ENCODE measurements at regions not wholly inside any gene's neighbourhood (a gene's known extent, or its start where the extent isn't known, plus 50 kb on each side); places are given as distances from the start of the nearest gene placed in this dataset.
"Not testable (repeated sequence)": the region's sequence is repeated elsewhere in the genome, so short reads cannot be mapped to it uniquely, and the experiment has no call there.

DNA sequence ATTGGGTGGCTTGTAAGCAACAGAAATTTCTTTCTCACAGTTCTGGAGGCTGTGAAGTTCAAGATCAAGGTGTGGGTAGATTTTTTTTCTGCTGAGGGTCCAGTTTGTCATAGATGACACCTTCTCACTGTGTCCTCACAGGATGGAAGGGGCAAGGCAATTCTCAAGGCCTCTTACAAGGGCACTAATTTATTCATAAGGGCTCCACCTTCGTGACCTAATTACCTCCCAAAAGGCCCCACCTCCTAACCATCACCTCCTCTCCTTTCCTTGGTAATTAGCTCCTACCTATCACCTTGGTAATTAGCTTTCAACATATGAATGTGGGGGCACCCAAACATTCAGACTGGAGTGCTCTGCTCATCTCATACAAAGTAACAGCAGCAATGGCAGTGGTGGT, 92.3 kb upstream of the CD44 start:
- no peak for DNase-seq (ENCODE audit: low spot score)

DNA sequence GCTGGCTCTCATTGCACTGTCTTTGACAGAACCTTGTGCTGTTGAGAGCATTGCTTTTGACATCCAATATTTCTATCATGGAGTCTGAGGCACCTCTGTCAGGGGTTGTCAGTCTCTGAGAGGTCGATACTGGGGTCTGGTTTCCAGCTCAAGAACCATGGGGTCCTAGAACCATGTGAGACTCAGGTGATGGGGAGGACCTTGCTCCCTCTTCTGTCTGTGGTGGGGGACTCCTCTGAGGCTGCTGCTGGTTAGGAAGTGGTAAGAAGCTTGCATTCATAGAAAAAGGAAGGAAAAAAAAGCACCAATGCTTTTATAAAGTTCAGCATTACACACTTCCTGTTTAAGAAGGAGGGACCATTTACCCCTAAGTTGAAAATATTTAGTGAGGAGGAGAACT, 91.8 kb upstream of the CD44 start:
- DNase-seq (ENCODE audit: low spot score) = no peak

DNA sequence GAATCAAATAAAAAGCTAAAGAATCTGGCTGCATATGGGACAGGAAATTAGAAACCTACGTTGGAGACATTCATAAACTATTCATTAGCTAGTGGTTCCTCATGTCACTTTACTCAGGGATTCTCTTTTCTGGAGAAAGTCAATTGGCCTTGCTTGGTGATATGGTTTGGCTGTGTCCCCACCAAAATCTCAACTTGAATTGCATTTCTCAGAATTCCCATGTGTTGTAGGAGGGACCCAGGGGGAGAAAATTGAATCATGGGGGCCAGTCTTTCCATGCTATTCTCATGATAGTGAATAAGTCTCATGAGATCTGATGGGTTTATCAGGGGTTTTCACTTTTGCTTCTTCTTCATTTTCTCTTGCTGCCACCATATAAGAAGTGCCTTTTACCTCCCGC, 91.2 kb upstream of the CD44 start:
- no peak for DNase-seq (ENCODE audit: low spot score)

DNA sequence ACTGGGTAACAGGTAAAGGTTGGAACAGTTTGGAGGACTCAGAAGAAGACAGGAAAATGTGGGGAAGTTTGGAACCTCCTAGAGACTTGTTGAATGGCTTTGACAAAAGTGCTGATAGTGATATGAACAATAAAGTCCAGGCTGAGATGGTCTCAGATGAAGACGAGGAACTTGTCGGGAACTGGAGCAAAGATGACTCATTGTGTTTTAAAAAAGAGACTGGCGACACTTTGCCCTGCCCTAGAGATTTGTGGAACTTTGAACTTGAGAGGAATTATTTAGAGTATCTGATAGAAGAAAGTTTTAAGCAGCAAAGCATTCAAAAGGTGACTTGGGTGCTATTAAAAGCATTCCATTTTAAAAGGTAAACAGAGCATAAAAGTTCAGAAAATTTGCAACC, 90.6 kb upstream of the CD44 start:
- DNase-seq (ENCODE audit: low spot score) = not testable (repeated sequence)

DNA sequence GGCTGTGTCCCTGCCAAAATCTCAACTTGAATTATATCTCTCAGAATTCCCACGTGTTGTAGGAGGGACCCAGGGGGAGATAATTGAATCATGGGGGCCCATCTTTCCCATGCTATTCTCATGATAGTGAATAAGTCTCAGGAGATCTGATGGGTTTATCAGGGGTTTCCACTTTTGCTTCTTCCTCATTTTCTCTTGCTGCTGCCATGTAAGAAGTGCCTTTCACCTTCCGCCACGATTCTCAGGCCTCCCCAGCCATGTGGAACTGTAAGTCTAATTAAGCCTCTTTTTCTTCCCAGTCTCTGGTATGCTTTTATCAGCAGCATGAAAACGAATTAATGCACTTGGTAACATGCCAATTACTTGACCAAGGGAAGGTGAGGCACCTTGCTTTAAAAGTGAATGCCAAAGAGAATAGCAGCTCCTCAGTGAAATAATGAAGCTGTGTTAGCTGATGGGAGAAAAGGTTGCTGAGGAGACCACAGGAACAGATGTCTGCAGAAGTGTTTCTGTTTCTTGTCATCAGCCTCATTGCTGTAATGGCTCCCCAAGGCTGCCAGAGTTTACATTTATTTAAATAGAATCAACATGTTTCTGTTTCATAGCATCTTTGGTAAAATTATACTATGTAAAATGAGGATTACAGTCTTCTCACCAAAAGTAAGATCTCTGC, 89.0 kb upstream of the CD44 start:
- DNase-seq (ENCODE audit: low spot score) = no peak

DNA sequence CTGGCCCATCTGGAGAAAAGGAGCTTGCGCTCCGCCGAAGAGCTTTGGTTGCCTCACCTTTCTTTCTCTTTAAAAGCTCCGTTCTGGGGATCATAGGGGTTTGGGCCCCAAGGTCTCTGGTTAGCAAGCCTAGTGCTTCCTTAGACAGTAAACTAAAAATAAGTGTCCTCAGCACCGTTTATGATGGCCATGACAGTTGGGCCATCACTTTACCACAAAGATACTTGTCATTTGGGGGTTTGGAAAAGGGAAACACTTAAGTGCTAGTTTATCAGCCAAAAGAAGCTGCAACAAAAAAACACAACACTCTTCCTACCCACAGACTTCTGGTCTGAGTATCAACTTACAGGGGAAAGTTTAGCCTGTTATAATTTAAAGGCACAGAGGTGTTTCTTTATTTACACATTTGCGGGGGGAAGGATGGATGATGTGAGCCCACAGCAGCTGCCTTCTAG, 88.4 kb upstream of the CD44 start:
- no peak for DNase-seq (ENCODE audit: low spot score)

DNA sequence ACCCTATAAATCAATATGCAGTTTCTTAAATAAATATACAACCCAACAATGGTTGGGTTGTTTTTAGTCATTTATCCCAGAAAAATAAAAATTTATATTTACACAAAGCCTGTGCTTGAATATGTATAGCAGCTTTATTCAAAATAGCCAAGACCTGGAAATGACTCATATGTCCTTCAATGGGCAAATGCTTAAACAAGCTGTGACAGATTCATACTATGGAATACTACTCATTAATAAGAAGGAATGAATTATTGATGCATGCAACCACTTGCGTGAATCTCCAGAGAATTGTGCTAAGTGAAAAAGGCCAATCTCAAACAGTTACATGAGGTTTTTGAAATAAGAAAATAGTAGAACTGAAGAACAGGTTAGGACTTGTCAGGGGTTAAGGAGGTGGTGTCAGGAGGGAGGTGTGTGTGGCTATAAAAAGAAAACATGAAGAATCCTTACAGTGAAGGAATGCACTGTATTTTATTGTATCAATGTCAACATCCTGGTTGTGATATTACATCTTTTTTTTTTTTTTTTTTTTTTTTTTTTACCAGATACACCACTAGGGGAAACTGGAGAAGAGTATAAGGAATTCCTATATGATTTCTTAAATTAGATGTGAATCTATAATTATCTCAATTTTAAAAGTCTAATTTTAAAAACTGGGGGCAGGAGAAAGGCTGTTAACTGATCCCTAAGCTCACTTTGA, 82.4 kb upstream of the CD44 start:
- no peak for DNase-seq (ENCODE audit: low spot score)

DNA sequence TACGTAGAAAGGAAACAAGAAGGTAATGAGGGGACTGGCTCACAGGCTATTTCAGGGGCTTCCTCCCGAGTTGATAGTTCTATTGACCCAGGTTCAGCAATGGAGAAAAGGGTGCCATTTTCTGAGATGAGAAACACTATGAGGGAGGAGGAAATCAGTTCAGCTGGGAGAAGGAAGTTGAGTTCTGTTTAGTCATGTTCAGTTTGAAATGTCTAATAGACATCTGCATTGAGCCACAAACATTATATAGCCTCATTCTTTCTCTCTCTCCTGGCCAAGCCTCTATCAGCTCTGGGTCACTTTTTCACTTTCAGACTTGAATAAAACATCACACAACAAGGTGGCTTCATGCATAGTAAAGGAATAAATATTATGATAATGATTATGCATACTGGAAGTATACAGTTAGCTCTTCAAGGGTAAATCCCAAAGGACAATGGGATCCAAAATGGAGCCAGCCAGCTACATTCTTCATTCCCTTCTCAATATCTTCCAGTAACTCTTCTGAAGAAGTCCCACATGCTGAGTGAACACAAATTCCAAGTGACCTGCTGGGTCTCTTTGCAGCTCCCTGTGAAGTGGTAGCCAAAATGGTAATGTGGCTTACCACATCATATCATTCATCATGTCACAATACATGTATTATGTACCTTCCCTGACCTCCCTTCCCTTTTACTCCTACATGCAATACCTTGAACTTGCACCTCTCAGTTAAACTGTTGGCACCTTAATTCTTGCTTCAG, 80.9 kb upstream of the CD44 start:
- no peak for DNase-seq (ENCODE audit: low spot score)

DNA sequence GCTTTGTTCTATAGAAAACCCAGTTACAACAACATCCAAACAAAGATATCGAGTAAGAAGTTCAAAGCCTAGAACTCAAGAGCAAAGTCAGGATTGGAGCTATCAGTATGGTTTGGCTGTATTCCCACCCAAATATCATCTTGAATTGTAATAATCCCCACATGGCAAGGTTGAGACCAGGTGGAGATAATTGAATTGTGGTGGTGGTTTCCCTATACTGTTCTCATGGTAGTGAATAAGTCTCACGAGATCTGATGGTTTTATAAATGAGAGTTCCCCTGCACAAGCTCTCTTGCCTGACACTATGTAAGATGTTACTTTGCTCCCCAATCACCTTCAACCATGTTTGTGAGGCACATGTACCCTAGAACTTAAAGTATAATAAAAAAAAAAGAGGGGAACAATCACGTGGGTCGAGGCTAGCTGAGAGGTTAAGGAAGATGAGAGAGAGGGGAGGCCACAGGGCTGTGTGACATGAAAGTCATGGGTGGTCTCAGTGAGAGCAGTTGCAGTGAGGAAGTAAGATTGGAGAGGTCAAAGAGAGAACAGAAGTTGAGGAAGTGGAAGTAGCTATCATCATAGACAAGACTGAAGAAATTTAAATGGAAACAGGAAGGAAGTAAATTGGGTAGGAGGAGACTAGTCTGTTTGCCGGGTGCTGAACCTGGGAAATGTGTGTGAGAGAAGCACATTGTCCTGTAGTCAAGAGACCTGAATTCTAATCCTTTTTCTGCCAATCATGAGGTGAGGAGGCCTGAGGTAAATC, 80.1 kb upstream of the CD44 start:
- DNase-seq (ENCODE audit: low spot score) = no peak

DNA sequence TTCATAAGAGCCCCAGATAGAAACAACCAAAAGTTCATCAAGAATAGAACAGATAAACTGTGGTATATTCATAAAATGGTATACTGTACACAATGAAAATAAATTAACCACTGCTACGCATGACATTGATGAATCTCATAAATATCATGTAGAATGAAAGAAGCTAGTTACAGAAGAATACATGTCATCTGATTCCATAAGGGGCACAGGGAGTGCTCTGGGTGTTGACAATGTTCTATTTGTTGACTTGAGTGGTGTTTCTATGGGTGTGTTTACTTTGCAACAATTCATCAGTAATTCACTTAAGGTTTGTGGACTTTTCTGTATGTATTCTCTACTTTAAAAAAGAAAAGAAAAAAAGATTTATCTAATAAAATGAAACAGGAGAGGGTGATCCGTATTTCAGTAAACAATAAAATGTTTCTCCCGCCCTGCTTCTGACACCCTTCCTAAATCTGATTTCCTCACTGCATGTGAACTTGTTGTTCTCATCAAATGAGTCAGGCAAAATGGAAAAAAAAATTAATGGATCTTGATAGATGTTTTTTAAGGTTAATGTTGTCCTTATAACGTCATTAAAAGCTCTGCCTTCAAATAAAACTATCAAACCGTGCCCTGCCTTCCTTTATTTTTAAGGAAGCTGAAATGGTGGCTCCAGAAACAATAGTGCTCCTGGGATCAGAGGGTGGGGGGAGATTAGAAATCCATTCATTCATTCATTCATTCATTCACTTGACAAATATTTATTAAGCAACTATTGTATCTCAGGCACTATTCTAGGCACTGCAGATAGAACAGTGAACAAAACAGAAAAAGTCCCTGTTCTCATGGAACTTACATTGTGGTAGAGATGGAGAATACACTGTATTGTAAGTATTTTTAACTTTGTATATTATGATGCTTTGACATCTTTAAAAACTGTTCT, 77.2 kb upstream of the CD44 start:
- no peak for DNase-seq (ENCODE audit: low spot score)

DNA sequence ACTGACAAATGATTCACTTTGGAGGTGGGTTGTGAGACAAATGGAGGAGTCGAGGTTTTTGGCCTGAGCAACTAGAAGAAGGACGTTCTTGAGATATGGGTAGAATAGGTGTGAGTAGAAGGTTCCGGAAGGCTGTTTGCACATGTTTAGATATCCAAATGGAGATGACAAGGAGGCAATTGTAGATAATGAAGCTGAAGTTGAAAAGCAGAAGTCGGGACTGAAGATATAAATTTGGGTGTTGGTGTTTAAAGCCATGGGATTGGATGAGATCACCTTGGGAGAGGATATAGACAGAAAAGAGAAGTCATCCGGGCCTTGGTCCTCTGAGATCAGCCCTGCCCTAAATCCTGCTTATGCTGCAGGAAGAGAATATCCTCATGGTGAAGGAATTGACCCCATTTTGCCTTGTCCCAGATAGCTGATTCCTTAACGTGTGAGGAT, 75.5 kb upstream of the CD44 start:
- no peak for DNase-seq (ENCODE audit: low spot score)

DNA sequence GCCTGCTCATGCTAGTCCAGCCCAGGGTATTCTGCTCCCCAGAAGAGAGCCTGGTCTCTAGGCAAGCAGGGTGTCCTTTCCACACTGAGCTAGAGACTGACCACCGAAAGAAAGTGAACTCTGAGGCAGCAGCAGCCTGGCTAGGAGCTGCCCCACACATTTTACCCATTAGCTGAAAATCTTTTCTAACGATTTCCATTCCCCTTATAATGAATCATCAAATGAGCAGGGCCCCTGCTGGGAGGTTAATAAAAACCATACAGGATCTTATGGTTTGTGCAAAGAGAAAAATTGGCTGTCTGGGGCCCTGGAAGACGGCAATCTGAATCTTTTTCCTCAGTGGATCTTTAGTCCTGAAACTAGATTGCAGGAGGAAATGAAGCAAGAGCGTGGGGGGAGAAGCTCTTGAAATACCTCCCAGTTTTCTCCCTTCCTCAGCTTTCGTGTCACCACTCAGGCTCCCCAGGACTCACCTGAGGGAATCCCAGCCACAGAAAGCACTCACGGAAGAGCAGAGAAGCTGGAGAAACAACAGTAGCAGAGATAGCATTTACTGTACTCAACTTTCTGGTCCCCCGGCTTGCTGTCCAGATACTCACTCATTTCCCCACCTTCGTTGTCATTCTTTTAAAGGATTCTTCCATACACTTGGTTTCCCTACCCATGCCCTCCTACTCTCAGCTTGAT, 74.7 kb upstream of the CD44 start:
- no peak for DNase-seq (ENCODE audit: low spot score)

DNA sequence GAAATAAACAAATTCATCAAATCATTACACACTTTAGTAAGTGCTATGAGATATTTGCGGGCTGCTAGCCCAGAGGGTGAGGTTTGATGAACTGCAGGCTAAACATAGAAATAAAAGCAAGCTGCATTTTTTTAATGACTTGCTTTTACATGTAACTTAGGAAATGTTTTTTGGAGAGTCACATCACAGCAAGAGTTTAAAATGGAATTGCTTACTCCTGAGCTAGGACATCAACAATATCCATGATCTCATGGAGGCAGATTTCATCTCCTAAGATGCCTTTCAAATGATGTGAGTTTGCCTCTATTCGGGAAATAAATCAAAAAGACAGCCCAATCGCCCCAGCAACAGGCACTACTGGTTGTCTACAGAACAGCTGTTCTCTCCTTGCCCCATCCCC, 73.4 kb upstream of the CD44 start:
- no peak for DNase-seq (ENCODE audit: low spot score)

DNA sequence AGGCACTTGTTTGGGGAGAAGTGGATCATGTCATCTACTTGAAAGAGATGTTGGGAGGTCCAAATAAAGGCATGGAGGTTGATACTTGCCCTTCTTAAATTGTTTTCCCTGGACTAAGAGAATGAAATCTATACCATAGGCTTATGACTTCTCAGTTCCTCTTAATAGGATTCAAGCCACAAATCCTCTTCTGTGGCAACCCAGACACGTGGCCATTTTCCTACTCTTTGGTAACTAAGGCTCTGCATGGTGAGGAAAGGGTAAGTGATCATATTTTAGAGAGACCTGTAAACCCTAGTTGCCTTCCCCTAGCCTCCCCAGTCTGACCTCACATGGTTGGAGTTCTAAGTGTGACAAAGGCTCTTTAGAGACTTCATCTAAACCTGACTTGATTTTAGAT, 72.9 kb upstream of the CD44 start:
- DNase-seq (ENCODE audit: low spot score) = no peak

DNA sequence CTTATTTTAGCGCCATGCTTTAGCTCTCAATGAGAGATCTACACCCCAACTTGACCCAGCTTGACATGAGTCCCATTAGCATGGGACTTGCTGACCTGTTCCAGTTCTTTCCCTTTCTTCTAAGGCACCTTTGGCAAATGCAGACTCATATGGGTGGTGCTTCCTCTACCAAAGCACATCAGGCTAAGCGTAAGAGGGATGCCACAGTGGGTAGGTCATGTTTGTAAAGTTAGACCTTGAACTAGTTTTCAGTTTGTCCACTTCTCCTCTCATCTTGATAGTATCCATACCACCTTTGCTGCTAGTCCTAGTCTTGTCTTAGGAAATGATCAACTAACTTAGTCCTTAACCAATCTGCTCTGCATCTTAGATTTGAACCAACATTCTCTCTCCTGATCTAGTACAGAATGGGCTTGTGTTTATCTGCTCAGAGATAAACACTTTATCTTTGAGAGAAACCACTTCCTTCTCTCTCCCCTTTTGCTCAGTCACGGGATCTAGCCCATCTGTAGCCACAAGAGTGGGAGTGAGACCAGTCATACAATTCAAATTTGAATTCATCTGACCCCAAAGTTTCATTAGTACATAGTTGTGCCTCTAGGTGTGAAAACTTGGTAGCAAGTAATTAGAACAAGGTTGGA, 72.1 kb upstream of the CD44 start:
- DNase-seq (ENCODE audit: low spot score) = no peak

DNA sequence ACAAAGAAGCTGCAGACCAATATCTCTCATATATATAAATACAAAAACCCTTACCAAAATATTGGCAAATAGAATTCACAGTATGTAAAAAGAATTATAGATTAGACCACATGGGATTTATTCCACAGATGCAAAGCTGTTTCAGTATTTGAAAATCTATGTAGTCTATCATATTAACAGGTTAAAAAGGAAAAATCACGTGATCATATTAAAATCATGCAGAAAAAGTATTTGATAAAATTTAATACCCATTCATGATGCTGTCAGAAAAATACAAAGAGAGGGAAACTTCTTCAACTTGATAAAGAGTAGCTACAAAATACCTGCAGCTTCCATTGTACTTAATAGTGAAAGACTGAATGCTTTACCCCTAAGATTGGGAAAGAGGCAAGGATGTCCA, 67.2 kb upstream of the CD44 start:
- no peak for DNase-seq (ENCODE audit: low spot score)

DNA sequence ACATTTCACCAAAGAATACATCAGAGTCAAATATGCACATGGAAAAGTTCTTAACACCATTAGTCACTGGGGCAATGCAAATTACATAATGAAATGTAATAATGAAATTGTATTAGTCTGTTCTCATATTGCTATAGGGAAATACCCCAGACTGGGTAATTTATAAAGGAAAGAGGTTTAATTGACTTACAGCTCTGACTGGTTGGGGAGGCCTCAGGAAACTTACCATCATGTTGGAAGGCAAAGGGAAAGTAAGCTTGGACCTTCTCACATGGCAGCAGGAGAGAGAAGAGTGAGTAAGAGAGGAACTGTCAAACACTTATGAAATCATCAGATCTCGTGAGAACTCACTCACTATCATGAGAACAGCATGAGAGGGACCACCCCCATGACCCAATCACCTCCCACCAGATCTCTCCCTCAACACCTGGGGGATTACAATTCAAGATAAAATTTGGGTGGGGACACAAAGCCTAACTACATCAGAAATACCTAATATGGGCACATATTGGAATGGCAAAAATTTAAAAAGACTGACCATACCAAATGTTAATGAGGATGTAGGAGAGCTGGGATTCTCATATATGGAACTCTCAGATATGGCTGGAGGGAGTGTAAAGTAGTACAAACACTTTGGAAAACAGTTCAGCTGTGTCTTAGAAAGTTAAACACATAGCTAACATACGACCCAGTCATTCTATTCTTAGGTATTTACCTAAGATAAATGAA, 65.1 kb upstream of the CD44 start:
- no peak for DNase-seq (ENCODE audit: low spot score)

DNA sequence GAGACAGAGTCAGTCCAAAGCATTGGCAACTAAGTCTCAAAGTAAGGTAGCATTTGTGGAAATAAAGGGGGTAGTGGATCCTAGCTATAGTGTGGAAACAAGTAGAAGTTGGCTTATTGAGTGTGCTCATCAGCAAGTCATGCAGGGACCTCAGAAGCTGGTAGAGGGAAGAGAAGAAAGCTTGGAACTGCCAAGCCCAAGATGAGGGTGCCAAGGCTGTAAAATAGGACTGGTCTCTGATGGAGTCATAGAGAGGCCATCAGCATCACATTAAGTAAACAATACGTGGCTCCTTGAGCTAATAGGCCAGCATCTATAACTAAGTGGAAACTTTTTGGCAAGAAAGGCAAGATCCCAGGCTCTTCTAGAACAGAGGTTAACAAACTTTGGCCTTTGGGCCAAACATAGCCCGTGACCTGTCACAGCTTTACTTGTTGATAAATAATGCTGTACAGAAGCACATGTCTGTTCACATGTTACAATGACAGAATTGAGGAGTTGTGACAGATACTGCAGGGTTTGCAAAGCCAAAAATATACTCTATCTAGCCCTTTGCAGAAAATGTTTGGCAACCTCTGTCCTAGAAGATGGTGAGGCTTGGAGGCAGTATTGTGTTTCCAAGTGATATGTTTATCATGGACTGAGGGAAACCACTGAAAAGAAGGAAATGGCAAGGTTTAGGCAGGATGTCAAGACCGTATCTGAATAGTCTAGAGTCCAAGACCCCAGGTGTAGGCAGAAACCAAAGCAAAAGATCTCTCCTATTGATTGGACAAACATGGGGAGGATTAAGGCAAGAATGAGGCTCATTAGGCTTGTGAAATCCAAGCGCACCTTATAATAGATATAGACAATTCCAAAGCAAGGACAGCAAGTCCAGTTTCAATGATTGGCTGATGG, 62.5 kb upstream of the CD44 start:
- DNase-seq (ENCODE audit: low spot score) = no peak
